ENCODE measurements at regions not wholly inside any gene's neighbourhood (a gene's known extent, or its start where the extent isn't known, plus 50 kb on each side); places are given as distances from the start of the nearest gene placed in this dataset.

DNA sequence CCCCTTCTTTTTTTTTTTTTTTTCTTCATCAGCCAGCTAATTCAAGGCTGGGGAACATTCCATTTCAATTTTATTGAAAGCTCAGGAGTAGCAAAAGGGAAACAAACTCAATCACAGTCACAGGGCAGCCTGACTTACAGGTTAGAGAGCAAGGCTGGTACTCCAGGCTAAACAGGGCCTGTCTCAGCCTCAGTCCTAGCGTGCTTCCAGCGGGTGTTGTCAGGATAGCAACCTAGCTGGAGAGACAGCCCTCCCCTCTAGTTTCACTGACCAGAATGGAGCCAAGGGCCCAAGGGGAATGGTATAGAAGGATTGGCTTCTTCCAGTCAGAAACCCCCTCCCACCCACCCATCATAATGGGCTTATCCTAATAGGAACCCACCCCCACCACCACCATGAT is 132.9 kb downstream of the PXDC1 start (continued):
- TF ChIP-seq, protein P1, sequence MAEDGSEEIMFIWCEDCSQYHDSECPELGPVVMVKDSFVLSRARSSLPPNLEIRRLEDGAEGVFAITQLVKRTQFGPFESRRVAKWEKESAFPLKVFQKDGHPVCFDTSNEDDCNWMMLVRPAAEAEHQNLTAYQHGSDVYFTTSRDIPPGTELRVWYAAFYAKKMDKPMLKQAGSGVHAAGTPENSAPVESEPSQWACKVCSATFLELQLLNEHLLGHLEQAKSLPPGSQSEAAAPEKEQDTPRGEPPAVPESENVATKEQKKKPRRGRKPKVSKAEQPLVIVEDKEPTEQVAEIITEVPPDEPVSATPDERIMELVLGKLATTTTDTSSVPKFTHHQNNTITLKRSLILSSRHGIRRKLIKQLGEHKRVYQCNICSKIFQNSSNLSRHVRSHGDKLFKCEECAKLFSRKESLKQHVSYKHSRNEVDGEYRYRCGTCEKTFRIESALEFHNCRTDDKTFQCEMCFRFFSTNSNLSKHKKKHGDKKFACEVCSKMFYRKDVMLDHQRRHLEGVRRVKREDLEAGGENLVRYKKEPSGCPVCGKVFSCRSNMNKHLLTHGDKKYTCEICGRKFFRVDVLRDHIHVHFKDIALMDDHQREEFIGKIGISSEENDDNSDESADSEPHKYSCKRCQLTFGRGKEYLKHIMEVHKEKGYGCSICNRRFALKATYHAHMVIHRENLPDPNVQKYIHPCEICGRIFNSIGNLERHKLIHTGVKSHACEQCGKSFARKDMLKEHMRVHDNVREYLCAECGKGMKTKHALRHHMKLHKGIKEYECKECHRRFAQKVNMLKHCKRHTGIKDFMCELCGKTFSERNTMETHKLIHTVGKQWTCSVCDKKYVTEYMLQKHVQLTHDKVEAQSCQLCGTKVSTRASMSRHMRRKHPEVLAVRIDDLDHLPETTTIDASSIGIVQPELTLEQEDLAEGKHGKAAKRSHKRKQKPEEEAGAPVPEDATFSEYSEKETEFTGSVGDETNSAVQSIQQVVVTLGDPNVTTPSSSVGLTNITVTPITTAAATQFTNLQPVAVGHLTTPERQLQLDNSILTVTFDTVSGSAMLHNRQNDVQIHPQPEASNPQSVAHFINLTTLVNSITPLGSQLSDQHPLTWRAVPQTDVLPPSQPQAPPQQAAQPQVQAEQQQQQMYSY (CRISPR knock-in tag; IDR thresholded peaks at IDR 0.05): no peak
- TF ChIP-seq RBBP5 (conservative IDR thresholded peaks at IDR 0.05) (no peak), POU2F2 (IDR thresholded peaks at IDR 0.05; ENCODE audit: borderline replicate concordance, low read depth, low read length) (no peak), RCOR1 (conservative IDR thresholded peaks at IDR 0.05; ENCODE audit: low read depth, low read length) (no peak), KDM1A (IDR thresholded peaks at IDR 0.05; ENCODE audit: borderline replicate concordance) (no peak), TCF7 (IDR thresholded peaks at IDR 0.05; ENCODE audit: borderline replicate concordance) (no peak), IKZF1 (conservative IDR thresholded peaks at IDR 0.05) (no peak), MEF2A (IDR thresholded peaks at IDR 0.05; ENCODE audit: insufficient read depth, low read depth, low read length) (no peak)
- TF ChIP-seq, protein P2, sequence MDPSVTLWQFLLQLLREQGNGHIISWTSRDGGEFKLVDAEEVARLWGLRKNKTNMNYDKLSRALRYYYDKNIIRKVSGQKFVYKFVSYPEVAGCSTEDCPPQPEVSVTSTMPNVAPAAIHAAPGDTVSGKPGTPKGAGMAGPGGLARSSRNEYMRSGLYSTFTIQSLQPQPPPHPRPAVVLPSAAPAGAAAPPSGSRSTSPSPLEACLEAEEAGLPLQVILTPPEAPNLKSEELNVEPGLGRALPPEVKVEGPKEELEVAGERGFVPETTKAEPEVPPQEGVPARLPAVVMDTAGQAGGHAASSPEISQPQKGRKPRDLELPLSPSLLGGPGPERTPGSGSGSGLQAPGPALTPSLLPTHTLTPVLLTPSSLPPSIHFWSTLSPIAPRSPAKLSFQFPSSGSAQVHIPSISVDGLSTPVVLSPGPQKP (IDR thresholded peaks at IDR 0.05; ENCODE audit: low read depth, low read length): no peak

Data from GM12878 (cell line).